GM12872 (cell line): ENCODE measurements at regions not wholly inside any gene's neighbourhood (a gene's known extent, or its start where the extent isn't known, plus 50 kb on each side); places are given as distances from the start of the nearest gene placed in this dataset.

Source experiments
- TF ChIP-seq, protein P1 (sequence below): IDR thresholded peaks from 3 replicates; pipeline ENCODE4 v1.5.1; 2011; ENCODE audit warnings: low read depth, mild to moderate bottlenecking, low read length, moderate library complexity; ENCODE audit not compliant: insufficient read depth

DNA sequence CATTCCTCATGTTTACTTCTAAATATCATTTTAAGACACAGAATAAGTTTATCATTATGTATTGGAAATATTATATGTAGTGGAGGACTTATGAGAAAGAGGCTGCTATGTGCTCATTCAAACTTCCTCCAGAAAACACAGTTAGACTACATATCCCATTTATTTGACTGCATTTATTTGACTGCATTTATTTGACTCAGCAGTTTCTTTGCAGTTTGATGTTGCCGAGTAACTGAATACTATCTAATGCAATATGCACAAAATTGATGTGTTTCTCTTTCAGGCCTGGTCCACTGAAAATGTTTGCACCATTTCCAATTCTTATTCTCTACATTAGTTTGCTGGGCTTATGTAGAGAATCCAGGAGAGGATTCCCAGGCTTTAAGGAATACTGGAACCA lies 89.9 kb upstream of the FBN2 start:
- TF ChIP-seq, protein P1, sequence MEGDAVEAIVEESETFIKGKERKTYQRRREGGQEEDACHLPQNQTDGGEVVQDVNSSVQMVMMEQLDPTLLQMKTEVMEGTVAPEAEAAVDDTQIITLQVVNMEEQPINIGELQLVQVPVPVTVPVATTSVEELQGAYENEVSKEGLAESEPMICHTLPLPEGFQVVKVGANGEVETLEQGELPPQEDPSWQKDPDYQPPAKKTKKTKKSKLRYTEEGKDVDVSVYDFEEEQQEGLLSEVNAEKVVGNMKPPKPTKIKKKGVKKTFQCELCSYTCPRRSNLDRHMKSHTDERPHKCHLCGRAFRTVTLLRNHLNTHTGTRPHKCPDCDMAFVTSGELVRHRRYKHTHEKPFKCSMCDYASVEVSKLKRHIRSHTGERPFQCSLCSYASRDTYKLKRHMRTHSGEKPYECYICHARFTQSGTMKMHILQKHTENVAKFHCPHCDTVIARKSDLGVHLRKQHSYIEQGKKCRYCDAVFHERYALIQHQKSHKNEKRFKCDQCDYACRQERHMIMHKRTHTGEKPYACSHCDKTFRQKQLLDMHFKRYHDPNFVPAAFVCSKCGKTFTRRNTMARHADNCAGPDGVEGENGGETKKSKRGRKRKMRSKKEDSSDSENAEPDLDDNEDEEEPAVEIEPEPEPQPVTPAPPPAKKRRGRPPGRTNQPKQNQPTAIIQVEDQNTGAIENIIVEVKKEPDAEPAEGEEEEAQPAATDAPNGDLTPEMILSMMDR, result no peak

DNA sequence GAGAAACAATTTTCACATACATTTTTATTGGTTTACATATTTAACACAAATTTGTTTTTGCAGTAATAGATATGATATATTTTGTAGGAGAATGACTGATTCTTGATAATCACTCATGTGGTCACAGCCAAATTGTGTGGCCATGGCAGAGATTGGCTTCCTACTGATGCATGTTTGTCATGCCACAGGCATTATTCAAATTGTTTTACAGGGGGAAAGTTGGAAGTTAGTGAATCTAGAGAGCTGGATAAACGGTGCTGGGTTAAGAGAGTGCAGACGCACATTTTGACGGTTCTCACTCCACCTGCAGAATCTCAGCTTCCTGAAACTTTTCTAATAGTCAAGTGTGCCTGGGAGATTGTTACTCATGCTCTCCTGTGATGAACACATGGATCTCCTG lies 91.1 kb upstream of the FBN2 start:
- TF ChIP-seq, protein P1, result no peak

DNA sequence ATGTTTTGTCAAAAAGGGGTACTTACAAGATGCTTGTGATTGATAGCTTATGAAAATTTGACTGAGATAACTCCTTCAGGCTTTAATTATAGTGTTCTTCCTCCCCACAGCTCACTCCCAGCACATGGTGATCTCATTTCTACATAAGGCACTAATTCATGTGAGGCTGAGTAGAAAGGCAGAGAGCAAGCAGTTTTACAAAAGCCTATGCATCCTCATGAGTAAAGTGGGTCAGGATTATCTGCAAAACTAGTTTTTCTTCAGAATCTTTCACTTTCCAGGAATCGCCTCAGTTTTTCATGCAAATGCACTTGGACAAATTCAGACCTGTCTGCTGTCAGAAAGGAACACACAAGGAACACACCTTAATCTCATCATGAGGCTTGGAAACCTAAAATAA lies 92.1 kb upstream of the FBN2 start:
- TF ChIP-seq, protein P1, result no peak

DNA sequence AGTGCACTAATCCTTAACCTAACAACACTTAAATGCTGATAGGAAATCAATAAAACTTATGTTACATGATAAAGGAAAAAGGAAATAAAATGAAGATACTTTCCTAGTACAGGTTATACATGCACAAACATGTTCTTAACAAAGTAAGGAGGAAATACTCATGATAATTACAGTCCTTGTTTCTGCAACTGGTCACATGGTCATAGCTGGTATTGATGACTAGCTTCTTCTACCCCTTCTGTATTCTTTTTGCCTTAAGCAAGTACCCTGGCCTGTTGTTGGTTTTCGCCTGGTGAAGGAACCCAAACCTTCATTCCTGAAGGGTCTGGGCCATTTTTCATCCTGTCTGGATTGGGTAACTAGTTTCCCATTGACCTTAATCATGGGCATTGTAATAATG lies 93.7 kb upstream of the FBN2 start:
- TF ChIP-seq, protein P1, result no peak

DNA sequence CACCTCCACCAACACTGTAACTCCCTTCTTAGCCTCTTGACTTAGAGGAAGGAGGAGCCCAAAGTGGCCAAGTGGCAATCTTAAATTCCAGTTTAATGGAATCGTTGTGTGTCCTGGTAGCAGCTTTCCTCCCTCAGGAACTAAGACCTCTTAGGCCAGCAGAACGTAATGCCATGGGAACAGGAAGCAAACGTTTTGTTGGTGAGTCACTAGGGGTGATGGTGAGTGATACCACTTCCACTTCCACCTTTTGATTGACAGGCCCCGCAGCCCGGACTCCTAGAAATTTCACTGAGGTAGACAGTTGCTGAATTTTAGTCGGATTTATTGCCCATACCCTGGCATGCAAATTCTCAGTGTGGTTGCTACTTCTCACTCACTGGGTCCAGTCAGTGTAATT lies 94.2 kb upstream of the FBN2 start:
- TF ChIP-seq, protein P1, result no peak

DNA sequence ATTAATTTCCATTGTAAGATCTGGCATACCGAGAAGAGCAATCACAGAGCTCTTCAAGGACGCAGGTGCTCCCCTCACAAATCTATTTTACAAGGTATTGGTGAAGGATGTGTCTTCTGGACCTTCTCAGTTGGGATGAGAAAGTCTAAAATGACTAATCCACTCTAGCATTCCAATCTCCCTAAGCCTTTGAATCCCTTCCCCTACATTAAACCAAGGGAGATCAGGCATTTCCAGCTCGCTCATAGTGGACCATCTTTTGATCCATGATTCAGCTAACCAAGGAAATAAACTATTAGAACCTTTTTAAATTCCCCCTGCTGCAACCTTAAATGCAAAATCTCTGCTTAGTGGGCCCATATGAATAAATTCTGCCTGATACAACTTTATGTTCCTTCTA lies 95.9 kb upstream of the FBN2 start:
- TF ChIP-seq, protein P1, result no peak

DNA sequence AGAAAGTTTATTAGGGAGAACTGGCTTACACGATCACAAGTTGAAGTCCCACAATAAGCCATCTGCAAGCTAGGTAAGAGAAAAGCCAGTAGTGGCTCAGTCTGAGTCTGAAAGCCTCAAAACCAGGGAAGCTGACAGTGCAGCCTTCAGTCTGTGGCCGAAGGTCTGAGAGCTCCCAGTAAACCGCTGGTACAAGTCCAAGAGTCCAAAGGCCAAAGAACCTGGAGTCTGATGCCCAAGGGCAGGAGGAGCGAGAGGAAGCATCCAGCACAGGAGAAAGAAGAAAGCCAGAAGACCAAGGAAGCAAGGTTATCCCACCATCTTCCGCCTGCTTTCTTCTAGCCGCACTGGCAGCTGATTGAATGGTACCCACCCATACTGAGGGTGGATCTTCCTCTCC lies 97.3 kb upstream of the FBN2 start:
- TF ChIP-seq, protein P1, result no peak

DNA sequence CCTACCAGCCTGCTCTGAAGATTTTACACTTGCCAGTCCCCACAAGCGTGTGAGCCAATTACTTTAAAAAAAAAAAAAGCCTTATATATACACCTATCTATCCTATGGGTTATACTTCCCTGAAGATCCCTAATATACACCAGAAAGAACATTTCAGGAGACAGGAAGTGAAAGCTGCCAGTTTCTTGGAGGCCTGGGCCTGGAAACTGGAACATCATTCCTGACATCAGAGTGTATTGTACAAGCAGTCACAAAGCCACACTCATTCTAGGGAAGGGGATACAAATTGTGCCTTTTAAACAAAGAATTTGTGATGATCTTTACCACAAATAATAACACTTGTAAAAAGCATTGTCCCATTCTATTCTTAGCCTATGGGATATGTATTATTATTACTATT lies 98.3 kb upstream of the FBN2 start:
- TF ChIP-seq, protein P1, result no peak
